ENCODE measurements at regions not wholly inside any gene's neighbourhood (a gene's known extent, or its start where the extent isn't known, plus 50 kb on each side); places are given as distances from the start of the nearest gene placed in this dataset.

- intact Hi-C loops (cut with micrococcal nuclease): no loop called here
- Histone ChIP-seq H3K4me1 (ENCODE audit: insufficient read depth, low read length) (no peaks in the 10 kb centered on the region), H3K9ac (ENCODE audit: low read length) (no peak overlapping the region), H3K27ac (ENCODE audit: low read length) (no peak overlapping the region), H3K27me3 (ENCODE audit: low read length) (no peaks in the 10 kb centered on the region), H3K4me3 (ENCODE audit: low read length) (no peak overlapping the region), H3F3A (ENCODE audit: low read length, unreplicated experiment) (no peaks in the 10 kb centered on the region), H4K20me1 (ENCODE audit: low read length) (no peaks in the 10 kb centered on the region), H3K9me3 (ENCODE audit: low read length) (no peaks in the 10 kb centered on the region), H3K9me2 (replicated peaks; ENCODE audit: low read length) (no peaks in the 10 kb centered on the region), H3K4me2 (ENCODE audit: low read length) (no peak overlapping the region), H3K36me3 (ENCODE audit: low read depth, low read length) (no peaks in the 10 kb centered on the region), H2AFZ (ENCODE audit: low read length) (no peak overlapping the region), H3K79me2 (ENCODE audit: low read length) (no peaks in the 10 kb centered on the region)
- no peak for ATAC-seq
- TF ChIP-seq CTCF (conservative IDR thresholded peaks at IDR 0.05; ENCODE audit: low read depth, low read length): no peak
- no peak for TF ChIP-seq EZH2 (IDR thresholded peaks at IDR 0.05; ENCODE audit: low read length, unreplicated experiment)
- no TSS peak for BruUV-seq (replicated peaks)
- CTCF ChIA-PET: no interaction called here
- DNase-seq: no peak
- POLR2A ChIA-PET (ENCODE audit: unreplicated experiment): no interaction called here
Measured at GRCh38 chr18:25662272-25662671, 310.3 kb upstream of the ZNF521 start.

DNA sequence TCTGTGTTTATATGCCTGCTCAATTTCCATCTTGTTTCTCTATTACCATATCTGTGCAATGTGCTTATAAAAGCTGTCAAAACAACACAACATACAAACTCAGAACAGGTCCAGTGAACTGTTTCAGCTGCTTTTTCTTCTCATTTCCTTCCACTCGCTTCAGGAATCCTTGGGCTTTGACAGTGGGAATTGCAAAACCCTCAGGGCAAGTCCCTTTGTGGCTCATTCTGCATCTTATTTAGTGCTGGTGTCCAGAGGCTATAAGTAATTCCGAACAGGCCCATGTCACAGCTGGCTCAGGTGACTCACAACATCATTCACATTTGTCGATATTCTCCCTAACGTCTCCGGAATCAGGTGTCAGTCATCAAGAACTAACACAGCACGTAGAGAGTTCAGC is 309.9 kb upstream of the ZNF521 start:
- intact Hi-C loops (cut with micrococcal nuclease): no loop called here
- Histone ChIP-seq H3K4me2 (ENCODE audit: low read length) (no peak overlapping the region), H2AFZ (ENCODE audit: low read length) (no peak overlapping the region), H3K79me2 (ENCODE audit: low read length) (no peaks in the 10 kb centered on the region), H3K4me3 (ENCODE audit: low read length) (no peak overlapping the region), H3K9me3 (ENCODE audit: low read length) (no peaks in the 10 kb centered on the region), H3K9me2 (replicated peaks; ENCODE audit: low read length) (no peaks in the 10 kb centered on the region), H3K4me1 (ENCODE audit: insufficient read depth, low read length) (no peaks in the 10 kb centered on the region), H3K27me3 (ENCODE audit: low read length) (no peaks in the 10 kb centered on the region), H3K9ac (ENCODE audit: low read length) (no peak overlapping the region), H4K20me1 (ENCODE audit: low read length) (no peaks in the 10 kb centered on the region), H3F3A (ENCODE audit: low read length, unreplicated experiment) (no peaks in the 10 kb centered on the region), H3K27ac (ENCODE audit: low read length) (no peak overlapping the region), H3K36me3 (ENCODE audit: low read depth, low read length) (no peaks in the 10 kb centered on the region)
- ChIA-PET CTCF (no interaction called here), POLR2A (ENCODE audit: unreplicated experiment) (no interaction called here)
- no peak for DNase-seq
- no peak for TF ChIP-seq EZH2 (IDR thresholded peaks at IDR 0.05; ENCODE audit: low read length, unreplicated experiment)
- no peak for TF ChIP-seq CTCF (conservative IDR thresholded peaks at IDR 0.05; ENCODE audit: low read depth, low read length)
- no peak for TF ChIP-seq EZH2phosphoT487 (IDR thresholded peaks at IDR 0.05; ENCODE audit: borderline replicate concordance, low read length)
- BruUV-seq (replicated peaks): no TSS peak
- ATAC-seq: no peak

DNA sequence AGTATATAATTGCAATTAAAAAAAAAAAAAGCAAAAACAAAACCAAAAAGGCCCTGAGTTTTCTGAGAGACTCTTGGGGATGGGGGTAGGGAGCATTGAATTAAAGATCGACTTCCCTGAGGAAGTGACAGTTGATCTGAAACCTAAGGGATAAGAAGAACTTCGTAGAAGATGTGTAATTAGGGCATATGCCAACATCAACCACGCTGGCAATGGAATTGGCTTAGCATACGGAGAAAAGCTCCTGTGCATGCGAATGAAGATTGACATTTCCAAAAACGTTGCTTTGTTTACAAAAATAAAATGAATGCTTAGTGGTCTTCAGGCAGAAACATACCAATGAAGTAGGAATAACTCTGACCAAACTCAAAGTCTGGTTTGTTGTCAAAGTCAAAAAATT is 307.6 kb upstream of the ZNF521 start:
- CTCF ChIA-PET: no interaction called here
- intact Hi-C loops (cut with micrococcal nuclease): no loop called here

More for the DNA sequence above, 307.6 kb upstream of the ZNF521 start:
- Histone ChIP-seq H3K27ac (ENCODE audit: low read length) (no peak overlapping the region), H3K4me2 (ENCODE audit: low read length) (no peak overlapping the region), H3K27me3 (ENCODE audit: low read length) (no peaks in the 10 kb centered on the region), H3K9ac (ENCODE audit: low read length) (no peak overlapping the region), H3K4me3 (ENCODE audit: low read length) (no peak overlapping the region), H3K9me2 (replicated peaks; ENCODE audit: low read length) (no peaks in the 10 kb centered on the region), H3K79me2 (ENCODE audit: low read length) (no peaks in the 10 kb centered on the region), H3K4me1 (ENCODE audit: insufficient read depth, low read length) (no peaks in the 10 kb centered on the region), H3K36me3 (ENCODE audit: low read depth, low read length) (no peaks in the 10 kb centered on the region), H3K9me3 (ENCODE audit: low read length) (no peaks in the 10 kb centered on the region), H3F3A (ENCODE audit: low read length, unreplicated experiment) (no peaks in the 10 kb centered on the region), H4K20me1 (ENCODE audit: low read length) (no peaks in the 10 kb centered on the region), H2AFZ (ENCODE audit: low read length) (no peak overlapping the region)
- no TSS peak for BruUV-seq (replicated peaks)
- POLR2A ChIA-PET (ENCODE audit: unreplicated experiment): no interaction called here
- no peak for ATAC-seq
- no peak for TF ChIP-seq CTCF (conservative IDR thresholded peaks at IDR 0.05; ENCODE audit: low read depth, low read length)
- no peak for TF ChIP-seq EZH2 (IDR thresholded peaks at IDR 0.05; ENCODE audit: low read length, unreplicated experiment)
- DNase-seq: no peak
